PC-9 (cell line): ENCODE measurements at regions not wholly inside any gene's neighbourhood (a gene's known extent, or its start where the extent isn't known, plus 50 kb on each side); places are given as distances from the start of the nearest gene placed in this dataset.
"Not testable (repeated sequence)": the region's sequence is repeated elsewhere in the genome, so short reads cannot be mapped to it uniquely, and the experiment has no call there.

Source experiments
- EZH2 ChIP-seq: fragments of 200-600 bp; sonication (generic); IDR thresholded peaks from 2 replicates; pipeline ENCODE4 v1.8.0; 2017; ENCODE audit warnings: antibody characterized with exemption, low read depth
- TF ChIP-seq, protein P1 (sequence below): fragments of 200-600 bp; sonication (generic); conservative IDR thresholded peaks from 2 replicates; pipeline ENCODE4 v1.6.1; 2017; ENCODE audit warnings: mixed run types, antibody characterized with exemption, mild to moderate bottlenecking, moderate library complexity

DNA sequence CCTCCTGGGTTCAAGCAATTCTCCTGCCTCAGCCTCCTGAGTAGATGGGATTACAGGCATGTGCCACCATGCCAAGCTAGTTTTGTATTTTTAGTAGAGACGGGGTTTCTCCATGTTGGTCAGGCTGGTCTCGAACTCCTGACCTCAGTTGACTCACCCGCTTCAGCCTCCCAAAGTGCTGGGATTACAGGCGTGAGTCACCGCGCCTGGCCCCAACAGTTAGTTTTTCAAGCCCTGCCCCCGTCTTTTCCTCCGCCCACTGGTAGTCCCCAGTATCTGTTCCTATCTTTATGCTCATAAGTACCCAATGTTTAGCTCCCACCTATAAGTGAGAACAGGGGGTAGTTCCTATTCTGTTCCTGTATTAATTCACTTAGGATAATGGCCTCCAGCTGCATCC is 116.6 kb upstream of the TBX3 start:
- TF ChIP-seq, protein P1, sequence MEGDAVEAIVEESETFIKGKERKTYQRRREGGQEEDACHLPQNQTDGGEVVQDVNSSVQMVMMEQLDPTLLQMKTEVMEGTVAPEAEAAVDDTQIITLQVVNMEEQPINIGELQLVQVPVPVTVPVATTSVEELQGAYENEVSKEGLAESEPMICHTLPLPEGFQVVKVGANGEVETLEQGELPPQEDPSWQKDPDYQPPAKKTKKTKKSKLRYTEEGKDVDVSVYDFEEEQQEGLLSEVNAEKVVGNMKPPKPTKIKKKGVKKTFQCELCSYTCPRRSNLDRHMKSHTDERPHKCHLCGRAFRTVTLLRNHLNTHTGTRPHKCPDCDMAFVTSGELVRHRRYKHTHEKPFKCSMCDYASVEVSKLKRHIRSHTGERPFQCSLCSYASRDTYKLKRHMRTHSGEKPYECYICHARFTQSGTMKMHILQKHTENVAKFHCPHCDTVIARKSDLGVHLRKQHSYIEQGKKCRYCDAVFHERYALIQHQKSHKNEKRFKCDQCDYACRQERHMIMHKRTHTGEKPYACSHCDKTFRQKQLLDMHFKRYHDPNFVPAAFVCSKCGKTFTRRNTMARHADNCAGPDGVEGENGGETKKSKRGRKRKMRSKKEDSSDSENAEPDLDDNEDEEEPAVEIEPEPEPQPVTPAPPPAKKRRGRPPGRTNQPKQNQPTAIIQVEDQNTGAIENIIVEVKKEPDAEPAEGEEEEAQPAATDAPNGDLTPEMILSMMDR = not testable (repeated sequence)
- TF ChIP-seq EZH2 = not testable (repeated sequence)
